AG09319 (cell line): ENCODE measurements at regions not wholly inside any gene's neighbourhood (a gene's known extent, or its start where the extent isn't known, plus 50 kb on each side); places are given as distances from the start of the nearest gene placed in this dataset.

ENCODE experiments used
- DNase-seq: peaks from one replicate; pipeline ENCODE4 v3.0.0-alpha.2; 2010; ENCODE audit warnings: low read depth; ENCODE audit errors: extremely low read depth
- CTCF ChIP-seq: IDR thresholded peaks from 2 replicates; pipeline ENCODE4 v1.5.1; 2011; ENCODE audit warnings: low read depth, mild to moderate bottlenecking, inconsistent platforms, low read length, moderate library complexity

GRCh38 chr12:86379337-86379736 is 123.1 kb upstream of the MGAT4C start:
- no peak for DNase-seq
- no peak for TF ChIP-seq CTCF

GRCh38 chr12:86376052-86376451 is 119.9 kb upstream of the MGAT4C start:
- DNase-seq = no peak
- no peak for TF ChIP-seq CTCF

GRCh38 chr12:86373813-86374212 is 117.6 kb upstream of the MGAT4C start:
- no peak for TF ChIP-seq CTCF
- DNase-seq = no peak

- no peak for TF ChIP-seq CTCF
- DNase-seq = no peak
Observed at GRCh38 chr12:86367137-86367536, 110.9 kb upstream of the MGAT4C start.

GRCh38 chr12:86349196-86349595 is 93.0 kb upstream of the MGAT4C start:
- TF ChIP-seq CTCF = no peak
- no peak for DNase-seq

- no peak for DNase-seq
- no peak for TF ChIP-seq CTCF
Observed at GRCh38 chr12:86333955-86334522, 77.8 kb upstream of the MGAT4C start.

- TF ChIP-seq CTCF = no peak
- DNase-seq = no peak
Observed at GRCh38 chr12:86331457-86331856, 75.3 kb upstream of the MGAT4C start.
